B cell (primary cell): ENCODE measurements at regions not wholly inside any gene's neighbourhood (a gene's known extent, or its start where the extent isn't known, plus 50 kb on each side); places are given as distances from the start of the nearest gene placed in this dataset.

Experiments used
- ATAC-seq: fragments of 200-7000 bp; cut with Tn5 transposase; one replicate; pipeline ENCODE4 v1.10.0; 2021; ENCODE audit warnings: low read depth, mild to moderate bottlenecking, moderate number of reproducible peaks, moderate library complexity
- CTCF ChIA-PET: fragments of 350-600 bp; sonication (Branson Sonifier 250); formaldehyde crosslinking; loops from one replicate; lab custom pipeline; 2021; ENCODE audit warnings: antibody characterized with exemption, inconsistent platforms; lab: Charles Lee
- POLR2A ChIA-PET: fragments of 350-600 bp; sonication (Branson Sonifier 250); formaldehyde crosslinking; loops from one replicate; lab custom pipeline; 2021; ENCODE audit warnings: antibody characterized with exemption; lab: Charles Lee
- DNase-seq: peaks from one replicate; pipeline ENCODE4 v3.0.0; 2013
- H2AFZ ChIP-seq: 2 replicates; pipeline ENCODE4 v1.6.1; 2012; ENCODE audit warnings: mild to moderate bottlenecking, low read depth, low read length; ENCODE audit not compliant: insufficient read depth, poor library complexity, severe bottlenecking
- H3K27ac ChIP-seq, 2 donors: 1 replicate in 1 of 2; 2 replicates in 1 of 2; pipeline ENCODE4 v1.5.1; 2012 to 2013; ENCODE audit warnings: low read length in 2 of 2, mild to moderate bottlenecking in 2 of 2, moderate library complexity in 1 of 2
- H3K27me3 ChIP-seq, 4 experiments: fragments of 200-600 bp in 1 of 4; sonication (generic) in 1 of 4; replicated peaks in 1 of 4; 1 replicate in 2 of 4; 2 replicates in 2 of 4; pipeline versions ENCODE4 v1.6.1 to v1.7.0; 2013 to 2016; ENCODE audit warnings: low read length in 3 of 4, mild to moderate bottlenecking in 2 of 4, mixed read lengths in 1 of 4, moderate library complexity in 1 of 4; ENCODE audit not compliant: insufficient read depth in 4 of 4, control insufficient read depth in 3 of 4; ENCODE audit errors: control extremely low read depth in 1 of 4
- H3K36me3 ChIP-seq, 2 experiments: replicated peaks in 1 of 2; 1 replicate in 1 of 2; 2 replicates in 1 of 2; pipeline versions ENCODE4 v1.6.1 to v1.7.1; 2013; ENCODE audit warnings: low read length in 1 of 2; ENCODE audit not compliant: insufficient read depth in 2 of 2, control insufficient read depth in 1 of 2; ENCODE audit errors: control extremely low read depth in 1 of 2, extremely low read depth in 1 of 2
- H3K4me1 ChIP-seq, 2 donors: fragments of 200-600 bp in 1 of 2; sonication (generic) in 1 of 2; 1 replicate in 1 of 2; 2 replicates in 1 of 2; pipeline versions ENCODE4 v1.5.1 to v1.6.1; 2013 to 2017; ENCODE audit warnings: low read length in 2 of 2; ENCODE audit not compliant: control insufficient read depth in 2 of 2, insufficient read depth in 2 of 2
- H3K4me2 ChIP-seq: replicated peaks from 2 replicates; pipeline ENCODE3; 2012; ENCODE audit warnings: mild to moderate bottlenecking, low read depth, low read length; ENCODE audit not compliant: poor library complexity, severe bottlenecking
- H3K4me3 ChIP-seq, 5 experiments: fragments of 200-600 bp in 1 of 5; sonication (generic) in 1 of 5; 1 replicate in 3 of 5; 2 replicates in 2 of 5; pipeline versions ENCODE4 v1.5.1 to v1.7.0; 2011 to 2016; ENCODE audit warnings: low read length in 4 of 5, mild to moderate bottlenecking in 4 of 5, low read depth in 2 of 5, control low read depth in 1 of 5, moderate library complexity in 1 of 5; ENCODE audit not compliant: insufficient read depth in 1 of 5; ENCODE audit errors: control extremely low read depth in 1 of 5, extremely low read depth in 1 of 5
- H3K79me2 ChIP-seq: fragments of 200-600 bp; sonication (generic); one replicate; pipeline ENCODE4 v1.6.0; 2016; ENCODE audit warnings: low read length; ENCODE audit not compliant: control insufficient read depth, insufficient read depth
- H3K9ac ChIP-seq: fragments of 200-600 bp; sonication (generic); 2 replicates; pipeline ENCODE4 v1.6.1; 2017; ENCODE audit warnings: mild to moderate bottlenecking, low read length, moderate library complexity
- H3K9me3 ChIP-seq, 3 donors: one replicate each; pipeline versions ENCODE4 v1.6.1 to v1.7.1; 2013; ENCODE audit warnings: low read length in 2 of 3; ENCODE audit not compliant: control insufficient read depth in 2 of 3, insufficient read depth in 1 of 3; ENCODE audit errors: control extremely low read depth in 1 of 3
- H4K20me1 ChIP-seq: 2 replicates; pipeline ENCODE4 v1.6.0; 2012; ENCODE audit warnings: mild to moderate bottlenecking, low read length; ENCODE audit not compliant: insufficient read depth, control insufficient read depth, poor library complexity, severe bottlenecking
- H3K27ac Mint-ChIP-seq: one replicate; pipeline ENCODE4 v1.8.0; 2021; ENCODE audit warnings: mixed read lengths
- H3K27me3 Mint-ChIP-seq: one replicate; pipeline ENCODE4 v1.8.0; 2021; ENCODE audit warnings: mixed read lengths
- H3K4me1 Mint-ChIP-seq: one replicate; pipeline ENCODE4 v1.8.0; 2021; ENCODE audit warnings: mixed read lengths
- H3K4me3 Mint-ChIP-seq: one replicate; pipeline ENCODE4 v1.8.0; 2021; ENCODE audit warnings: mixed read lengths
- H3K9me3 Mint-ChIP-seq: one replicate; pipeline ENCODE4 v1.8.0; 2022; ENCODE audit warnings: mixed read lengths; ENCODE audit not compliant: insufficient read depth
- CTCF ChIP-seq: fragments of 200-600 bp; IDR thresholded peaks from one replicate; pipeline ENCODE4 v1.8.0; 2022; ENCODE audit warnings: antibody characterized with exemption, mild to moderate bottlenecking
- EZH2 ChIP-seq: IDR thresholded peaks from 2 replicates; pipeline ENCODE4 v1.6.1; 2012; ENCODE audit warnings: borderline replicate concordance, low read depth, mild to moderate bottlenecking, moderate library complexity, low read length; ENCODE audit not compliant: insufficient read depth, poor library complexity, severe bottlenecking
- WGBS: methylation state at CpG from one replicate; pipeline ENCODE4 v1.1.5; 2013; ENCODE audit warnings: missing lambda C conversion rate; ENCODE audit not compliant: insufficient coverage; 5-methylcytosine and 5-hydroxymethylcytosine counted together
- intact Hi-C: fragments of 100-400 bp; cut with micrococcal nuclease; formaldehyde crosslinking; loops from one replicate; pipeline ENCODE4 v1.10.0; 2022

DNA sequence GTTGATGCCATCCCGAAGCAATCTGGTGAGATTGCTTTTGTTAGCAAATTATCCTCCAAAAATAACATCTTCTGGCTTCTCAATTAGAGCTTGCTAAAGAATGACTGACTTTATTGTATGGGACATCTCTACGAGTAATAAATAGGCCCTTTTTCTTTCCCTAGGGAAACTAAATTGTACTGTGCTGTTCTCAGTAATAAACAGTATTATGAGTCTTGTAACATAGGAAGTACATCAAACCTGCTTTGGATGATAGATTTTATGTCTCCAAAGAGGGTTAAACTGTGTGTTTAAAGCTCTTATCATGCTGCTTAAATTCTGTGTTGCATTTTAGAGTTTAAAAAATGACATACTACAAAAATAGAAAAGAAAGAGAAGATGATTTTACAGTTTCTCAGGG is 153.4 kb upstream of the THRB start:
- WGBS: no CpG with 5 or more reads among the region's 2 CpGs
- H3K27ac ChIP-seq: no peak overlapping the region
- POLR2A ChIA-PET: no interaction called here
- CTCF ChIA-PET: interaction anchor here (0.6 kb wide), 1 partner anchor 1270 kb away, joined by 3 read pairs; no protein-coding TSS in a partner anchor
- H3K27me3 ChIP-seq: no peaks in the 10 kb centered on the region
- Mint-ChIP-seq H3K27me3 (no peaks in the 10 kb centered on the region), H3K9me3 (no peaks in the 10 kb centered on the region), H3K4me1 (no peaks in the 10 kb centered on the region), H3K4me3 (no peak overlapping the region), H3K27ac (no peak overlapping the region)
- H2AFZ ChIP-seq: no peak overlapping the region
- intact Hi-C loops: no loop called here
- H4K20me1 ChIP-seq: no peaks in the 10 kb centered on the region
- H3K4me3 ChIP-seq: no peak overlapping the region
- H3K9ac ChIP-seq: no peak overlapping the region
- TF ChIP-seq CTCF (no peak), EZH2 (no peak)
- no peaks in the 10 kb centered on the region for H3K4me1 ChIP-seq
- H3K9me3 ChIP-seq: no peaks in the 10 kb centered on the region
- DNase-seq (no peak), ATAC-seq (no peak)
- H3K4me2 ChIP-seq: no peak overlapping the region
- no peaks in the 10 kb centered on the region for H3K79me2 ChIP-seq
- H3K36me3 ChIP-seq: no peaks in the 10 kb centered on the region

- ChIA-PET CTCF (no interaction called here), POLR2A (no interaction called here)
- Mint-ChIP-seq H3K9me3 (peaks cover 2% of the 10 kb centered on the region), H3K4me1 (no peaks in the 10 kb centered on the region), H3K27ac (no peak overlapping the region), H3K27me3 (no peaks in the 10 kb centered on the region), H3K4me3 (no peak overlapping the region)
- Histone ChIP-seq H2AFZ (no peak overlapping the region), H3K27ac (no peak overlapping the region), H3K4me2 (no peak overlapping the region), H3K9ac (no peak overlapping the region), H3K79me2 (no peaks in the 10 kb centered on the region), H3K4me3 (no peak overlapping the region), H3K9me3 (peaks cover 0 to 1% (median 0%) of the 10 kb centered on the region in 3 donors), H3K36me3 (no peaks in the 10 kb centered on the region), H3K27me3 (no peaks in the 10 kb centered on the region), H3K4me1 (no peaks in the 10 kb centered on the region), H4K20me1 (no peaks in the 10 kb centered on the region)
- DNase-seq (no peak), ATAC-seq (no peak)
- intact Hi-C loops: no loop called here
- no CpG with 5 or more reads among the region's 1 CpG for WGBS
- TF ChIP-seq EZH2 (no peak), CTCF (no peak)
Measured at GRCh38 chr3:24650839-24651238, 156.2 kb upstream of the THRB start.
